Kidney epithelial cell (primary cell): ENCODE measurements at regions not wholly inside any gene's neighbourhood (a gene's known extent, or its start where the extent isn't known, plus 50 kb on each side); places are given as distances from the start of the nearest gene placed in this dataset.

ENCODE experiments used
- DNase-seq: peaks from one replicate; pipeline ENCODE4 v3.0.0-alpha.2; 2010; ENCODE audit warnings: low read depth
- H3K27me3 ChIP-seq: 2 replicates; pipeline ENCODE4 v1.6.0; 2011; ENCODE audit warnings: low read length; ENCODE audit not compliant: control insufficient read depth, insufficient read depth
- H3K36me3 ChIP-seq: 2 replicates; pipeline ENCODE4 v1.5.1; 2011; ENCODE audit warnings: low read length; ENCODE audit not compliant: control insufficient read depth, insufficient read depth
- H3K4me3 ChIP-seq: 2 replicates; pipeline ENCODE4 v1.5.1; 2011; ENCODE audit warnings: low read depth, mild to moderate bottlenecking, control low read depth, low read length
- CTCF ChIP-seq: IDR thresholded peaks from 2 replicates; pipeline ENCODE4 v1.5.1; 2011; ENCODE audit warnings: mild to moderate bottlenecking, moderate library complexity, low read length, control low read depth, inconsistent platforms; ENCODE audit not compliant: insufficient read depth, poor library complexity, severe bottlenecking

GRCh38 chr16:54808890-54809289 is 121.8 kb upstream of the IRX5 start:
- Histone ChIP-seq H3K4me3 (no peak overlapping the region), H3K36me3 (no peaks in the 10 kb centered on the region), H3K27me3 (no peaks in the 10 kb centered on the region)
- DNase-seq, result no peak
- TF ChIP-seq CTCF, result no peak

- no peaks in the 10 kb centered on the region for H3K36me3 ChIP-seq
- no peaks in the 10 kb centered on the region for H3K27me3 ChIP-seq
- no peak for TF ChIP-seq CTCF
- no peak for DNase-seq
- H3K4me3 ChIP-seq, result no peak overlapping the region
Observed at GRCh38 chr16:54806881-54807360, 123.7 kb upstream of the IRX5 start.

- Histone ChIP-seq H3K36me3 (no peaks in the 10 kb centered on the region), H3K4me3 (no peak overlapping the region), H3K27me3 (no peaks in the 10 kb centered on the region)
- TF ChIP-seq CTCF, result no peak
- no peak for DNase-seq
Observed at GRCh38 chr16:54806378-54806777, 124.3 kb upstream of the IRX5 start.

- Histone ChIP-seq H3K27me3 (no peaks in the 10 kb centered on the region), H3K4me3 (no peak overlapping the region), H3K36me3 (no peaks in the 10 kb centered on the region)
- TF ChIP-seq CTCF, result no peak
- DNase-seq, result no peak
Observed at GRCh38 chr16:54805648-54806047, 125.0 kb upstream of the IRX5 start.

GRCh38 chr16:54801057-54801844 is 129.4 kb upstream of the IRX5 start:
- Histone ChIP-seq H3K4me3 (no peak overlapping the region), H3K36me3 (no peaks in the 10 kb centered on the region), H3K27me3 (no peaks in the 10 kb centered on the region)
- no peak for DNase-seq
- TF ChIP-seq CTCF, result no peak

- no peak for DNase-seq
- TF ChIP-seq CTCF, result no peak
Observed at GRCh38 chr16:54798267-54798666, 132.4 kb upstream of the IRX5 start.

More at GRCh38 chr16:54798267-54798666, 132.4 kb upstream of the IRX5 start:
- no peaks in the 10 kb centered on the region for H3K27me3 ChIP-seq
- H3K4me3 ChIP-seq, result no peak overlapping the region
- H3K36me3 ChIP-seq, result no peaks in the 10 kb centered on the region
